Transverse colon (tissue), 4 donors: ENCODE measurements at regions not wholly inside any gene's neighbourhood (a gene's known extent, or its start where the extent isn't known, plus 50 kb on each side); places are given as distances from the start of the nearest gene placed in this dataset.
"Not testable (repeated sequence)": the region's sequence is repeated elsewhere in the genome, so short reads cannot be mapped to it uniquely, and the experiment has no call there.

Source experiments
- DNase-seq: peaks from one replicate; pipeline ENCODE4 v3.0.0-alpha.2; 2019
- H3K27ac ChIP-seq, 4 donors: fragments of 200-600 bp; sonication (generic); 2 replicates each; pipeline ENCODE4 v1.5.1; 2016 to 2018; ENCODE audit warnings: inconsistent platforms in 4 of 4
- H3K27me3 ChIP-seq: fragments of 200-600 bp; sonication (generic); 2 replicates; pipeline ENCODE4 v1.5.1; 2017; ENCODE audit warnings: inconsistent platforms
- H3K36me3 ChIP-seq, 4 donors: fragments of 200-600 bp; sonication (generic); 2 replicates each; pipeline ENCODE4 v1.5.1; 2017 to 2019; ENCODE audit warnings: inconsistent platforms in 4 of 4
- H3K4me1 ChIP-seq, 4 donors: fragments of 200-600 bp; sonication (generic); 2 replicates each; pipeline ENCODE4 v1.5.1; 2017 to 2020; ENCODE audit warnings: inconsistent platforms in 4 of 4
- H3K4me3 ChIP-seq, 4 donors: fragments of 200-600 bp; sonication (generic); 1 replicate in 1 of 4; 2 replicates in 3 of 4; pipeline versions ENCODE4 v1.5.1 to v1.6.1; 2017 to 2019; ENCODE audit warnings: inconsistent platforms in 4 of 4
- H3K9me3 ChIP-seq, 2 donors: fragments of 200-600 bp; sonication (generic); 2 replicates each; pipeline ENCODE4 v1.5.1; 2017 to 2019; ENCODE audit warnings: inconsistent platforms in 2 of 2
- CTCF ChIP-seq, 5 experiments: fragments of 200-600 bp in 3 of 5; fragments of 450-650 bp in 2 of 5; sonication (generic) in 3 of 5; IDR thresholded peaks; 1 replicate in 2 of 5; 2 replicates in 3 of 5; pipeline ENCODE4 v1.5.1; 2016 to 2017; ENCODE audit warnings: antibody characterized with exemption in 5 of 5, inconsistent platforms in 3 of 5, mild to moderate bottlenecking in 2 of 5, moderate library complexity in 1 of 5
- EP300 ChIP-seq: sonication (generic); formaldehyde crosslinking; IDR thresholded peaks from one replicate; pipeline ENCODE4 v1.6.1; 2017; ENCODE audit warnings: antibody characterized with exemption, low read depth
- POLR2A ChIP-seq: fragments of 450-650 bp; IDR thresholded peaks from one replicate; pipeline ENCODE4 v1.6.1; 2016; ENCODE audit warnings: antibody characterized with exemption, mild to moderate bottlenecking, moderate library complexity
- POLR2AphosphoS5 ChIP-seq, 3 donors: sonication (generic); formaldehyde crosslinking; IDR thresholded peaks; one replicate each; pipeline ENCODE4 v1.6.1; 2016; ENCODE audit warnings: antibody characterized with exemption in 3 of 3
- WGBS, 2 donors: methylation state at CpG; one replicate each; pipeline ENCODE4 v1.1.5; 2018; ENCODE audit warnings: low coverage in 1 of 2; 5-methylcytosine and 5-hydroxymethylcytosine counted together
- in situ Hi-C, 4 donors: fragments of 200-750 bp; cut with MboI; loops; one replicate each; pipeline versions ENCODE4 v1.15.0 to v1.15.1; 2017; ENCODE audit warnings: low sequenced_read_pairs in 3 of 4, low pct_ligation_motif_present in 1 of 4, low pct_unique_long_range_greater_than_20kb in 1 of 4
- intact Hi-C: fragments of 100-400 bp; cut with DNase I; formaldehyde crosslinking; loops from one replicate; pipeline ENCODE4 v1.15.1; 2023; ENCODE audit warnings: low total_unique reads

GRCh38 chr2:142714600-142714999 is 162.9 kb upstream of the KYNU start:
- H3K4me1 ChIP-seq: no peaks in the 10 kb centered on the region
- in situ Hi-C loops (no loop called here), intact Hi-C loops (no loop called here)
- no peak overlapping the region for H3K4me3 ChIP-seq
- 78 to 79% methylated on average over 2 of the region's 2 CpGs for WGBS, 2 donors
- TF ChIP-seq POLR2A: no peak
- no peak for TF ChIP-seq EP300
- TF ChIP-seq CTCF (IDR thresholded peaks at IDR 0.05): no peak
- no peak for TF ChIP-seq POLR2AphosphoS5 (IDR thresholded peaks at IDR 0.05)
- H3K9me3 ChIP-seq: no peaks in the 10 kb centered on the region
- H3K27ac ChIP-seq: no peak overlapping the region
- DNase-seq: no peak
- no peaks in the 10 kb centered on the region for H3K36me3 ChIP-seq
- H3K27me3 ChIP-seq: no peaks in the 10 kb centered on the region

GRCh38 chr2:142710336-142710735 is 167.1 kb upstream of the KYNU start:
- TF ChIP-seq CTCF (IDR thresholded peaks at IDR 0.05) (no peak), EP300 (no peak), POLR2AphosphoS5 (IDR thresholded peaks at IDR 0.05) (no peak), POLR2A (no peak)
- no peaks in the 10 kb centered on the region for H3K9me3 ChIP-seq
- in situ Hi-C loops: no loop called here
- no peak for DNase-seq
- H3K27ac ChIP-seq: no peak overlapping the region
- WGBS, 2 donors: 42 to 43% methylated on average over 1 of the region's 1 CpG
- intact Hi-C loops: no loop called here
- no peaks in the 10 kb centered on the region for H3K27me3 ChIP-seq
- H3K36me3 ChIP-seq: no peaks in the 10 kb centered on the region
- H3K4me3 ChIP-seq: no peak overlapping the region
- no peaks in the 10 kb centered on the region for H3K4me1 ChIP-seq

- no peak overlapping the region for H3K4me3 ChIP-seq
- no peak for DNase-seq
- in situ Hi-C loops (no loop called here), intact Hi-C loops (no loop called here)
- WGBS, 2 donors: 92 to 93% methylated on average over 9 to 14 of the region's 14 CpGs
- no peaks in the 10 kb centered on the region for H3K9me3 ChIP-seq
- H3K27me3 ChIP-seq: no peaks in the 10 kb centered on the region
- no peaks in the 10 kb centered on the region for H3K4me1 ChIP-seq
- H3K27ac ChIP-seq: no peak overlapping the region
- H3K36me3 ChIP-seq: no peaks in the 10 kb centered on the region
- no peak for TF ChIP-seq EP300
Measured at GRCh38 chr2:142707318-142707717, 170.1 kb upstream of the KYNU start.

- H3K4me1 ChIP-seq, DNase-seq, in situ Hi-C loops, H3K9me3 ChIP-seq, intact Hi-C loops, H3K27ac ChIP-seq, H3K36me3 ChIP-seq, H3K4me3 ChIP-seq, H3K27me3 ChIP-seq: not testable (repeated sequence)
- 98% methylated on average over 9 of the region's 24 CpGs; no CpG with 5 or more reads in 1 of the 2 donors for WGBS, 2 donors
Measured at GRCh38 chr2:142702397-142702796, 175.1 kb upstream of the KYNU start.

- intact Hi-C loops (loop anchor here (10.0 kb wide), 1 partner anchor 1041 kb away; no protein-coding TSS in a partner anchor), in situ Hi-C loops (loop anchor here in 2 of 4 donors (25.0 kb wide), 1 partner anchor 292 kb away; no protein-coding TSS in a partner anchor)
- H3K4me1 ChIP-seq, H3K27ac ChIP-seq, H3K36me3 ChIP-seq, DNase-seq, H3K27me3 ChIP-seq, H3K9me3 ChIP-seq, H3K4me3 ChIP-seq: not testable (repeated sequence)
- WGBS, 2 donors: 48 to 61% methylated on average over 4 to 11 of the region's 11 CpGs
Measured at GRCh38 chr2:142695350-142696257, 181.9 kb upstream of the KYNU start.
